ENCODE measurements at regions not wholly inside any gene's neighbourhood (a gene's known extent, or its start where the extent isn't known, plus 50 kb on each side); places are given as distances from the start of the nearest gene placed in this dataset.

DNA sequence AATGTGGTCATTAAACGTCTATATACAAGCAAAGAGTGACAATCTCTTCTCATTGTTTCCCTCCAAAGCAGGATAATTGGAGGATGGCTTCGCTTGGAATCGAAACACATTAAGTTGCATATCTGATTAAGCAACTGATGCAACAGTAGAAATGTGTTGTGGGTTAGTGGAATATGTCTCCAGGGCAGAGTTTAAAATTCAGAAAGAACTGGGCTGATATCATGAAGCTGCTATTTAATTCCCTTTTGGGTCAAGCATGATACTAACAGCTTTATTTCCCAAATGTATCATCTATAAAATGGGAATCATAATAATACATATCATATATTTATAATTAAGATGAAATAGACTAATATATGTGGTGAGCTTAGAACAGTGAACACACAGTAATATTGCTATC lies 1763.0 kb upstream of the C9orf72 start:
- no peaks in the 10 kb centered on the region for H3K27me3 ChIP-seq (ENCODE audit: control insufficient read depth in 3 of 3, insufficient read depth in 3 of 3, low read length in 3 of 3)
- no peaks in the 10 kb centered on the region for H3K36me3 ChIP-seq (ENCODE audit: control insufficient read depth in 3 of 3, insufficient read depth in 3 of 3, low read length in 3 of 3)
- H3K4me1 ChIP-seq (ENCODE audit: control insufficient read depth in 3 of 3, insufficient read depth in 3 of 3, low read length in 3 of 3), result no peaks in the 10 kb centered on the region
- no peak overlapping the region for H3K9ac ChIP-seq (ENCODE audit: low read depth in 1 of 3, low read length in 3 of 3)
- no peak overlapping the region for H3K27ac ChIP-seq (ENCODE audit: low read depth, low read length)
- H3K4me3 ChIP-seq (ENCODE audit: low read length in 3 of 3), result no peak overlapping the region
- no peaks in the 10 kb centered on the region for H3K9me3 ChIP-seq (ENCODE audit: control insufficient read depth in 3 of 3, low read length in 3 of 3)

- Histone ChIP-seq H3K4me3 (ENCODE audit: low read length in 3 of 3) (no peak overlapping the region), H3K9ac (ENCODE audit: low read depth in 1 of 3, low read length in 3 of 3) (no peak overlapping the region), H3K9me3 (ENCODE audit: control insufficient read depth in 3 of 3, low read length in 3 of 3) (no peaks in the 10 kb centered on the region), H3K4me1 (ENCODE audit: control insufficient read depth in 3 of 3, insufficient read depth in 3 of 3, low read length in 3 of 3) (no peaks in the 10 kb centered on the region), H3K27me3 (ENCODE audit: control insufficient read depth in 3 of 3, insufficient read depth in 3 of 3, low read length in 3 of 3) (no peaks in the 10 kb centered on the region), H3K36me3 (ENCODE audit: control insufficient read depth in 3 of 3, insufficient read depth in 3 of 3, low read length in 3 of 3) (no peaks in the 10 kb centered on the region), H3K27ac (ENCODE audit: low read depth, low read length) (no peak overlapping the region)
Measured at GRCh38 chr9:29339387-29339786, 1766.1 kb upstream of the C9orf72 start.

DNA sequence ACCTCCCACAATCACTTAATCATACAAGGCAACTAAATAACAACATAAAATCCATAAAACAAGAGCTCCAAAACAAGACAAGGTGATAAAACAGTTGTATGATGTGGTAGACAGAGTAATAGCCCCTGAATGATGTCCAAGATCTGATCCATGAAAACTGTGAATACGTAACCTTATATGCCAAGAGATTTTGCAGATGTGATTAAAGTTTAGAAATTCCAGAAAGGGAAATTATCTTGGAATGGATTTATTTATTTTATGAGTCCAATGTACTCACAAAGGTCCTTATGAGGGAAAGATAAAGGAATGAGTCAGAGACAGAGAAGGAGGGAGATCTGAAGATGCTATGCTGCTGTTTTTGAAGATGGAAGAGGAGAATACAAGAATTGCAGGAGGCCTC lies 1775.7 kb upstream of the C9orf72 start:
- H3K9ac ChIP-seq (ENCODE audit: low read depth in 1 of 3, low read length in 3 of 3), result no peak overlapping the region
- no peak overlapping the region for H3K4me3 ChIP-seq (ENCODE audit: low read length in 3 of 3)

DNA sequence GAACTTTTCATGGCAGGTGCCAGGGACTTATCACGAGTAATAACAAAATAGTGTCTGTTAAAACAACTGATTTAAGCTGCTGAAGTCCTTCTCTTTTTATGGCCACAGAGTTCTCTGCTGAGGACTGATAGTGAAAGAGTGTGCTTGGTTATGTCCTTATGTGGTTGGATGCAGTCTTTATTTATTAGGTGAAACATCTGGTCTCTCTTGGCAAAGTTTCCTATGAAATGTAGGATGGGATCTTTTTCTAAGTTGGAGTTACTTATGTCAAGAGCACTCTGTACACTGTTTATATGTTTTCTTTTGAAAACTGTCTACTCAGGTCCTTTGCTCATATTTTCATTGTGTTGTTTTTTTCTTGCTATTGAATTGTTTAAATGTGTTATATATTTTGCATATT lies 1816.1 kb upstream of the C9orf72 start:
- Histone ChIP-seq H3K4me3 (ENCODE audit: low read length in 3 of 3) (no peak overlapping the region), H3K27me3 (ENCODE audit: control insufficient read depth in 3 of 3, insufficient read depth in 3 of 3, low read length in 3 of 3) (no peaks in the 10 kb centered on the region), H3K27ac (ENCODE audit: low read depth, low read length) (no peak overlapping the region), H3K4me1 (ENCODE audit: control insufficient read depth in 3 of 3, insufficient read depth in 3 of 3, low read length in 3 of 3) (no peaks in the 10 kb centered on the region), H3K9ac (ENCODE audit: low read depth in 1 of 3, low read length in 3 of 3) (no peak overlapping the region), H3K9me3 (ENCODE audit: control insufficient read depth in 3 of 3, low read length in 3 of 3) (no peaks in the 10 kb centered on the region), H3K36me3 (ENCODE audit: control insufficient read depth in 3 of 3, insufficient read depth in 3 of 3, low read length in 3 of 3) (no peaks in the 10 kb centered on the region)

More for the DNA sequence above, 1775.7 kb upstream of the C9orf72 start:
- no peaks in the 10 kb centered on the region for H3K27me3 ChIP-seq (ENCODE audit: control insufficient read depth in 3 of 3, insufficient read depth in 3 of 3, low read length in 3 of 3)
- H3K27ac ChIP-seq (ENCODE audit: low read depth, low read length), result no peak overlapping the region
- no peaks in the 10 kb centered on the region for H3K9me3 ChIP-seq (ENCODE audit: control insufficient read depth in 3 of 3, low read length in 3 of 3)
- H3K36me3 ChIP-seq (ENCODE audit: control insufficient read depth in 3 of 3, insufficient read depth in 3 of 3, low read length in 3 of 3), result no peaks in the 10 kb centered on the region
- no peaks in the 10 kb centered on the region for H3K4me1 ChIP-seq (ENCODE audit: control insufficient read depth in 3 of 3, insufficient read depth in 3 of 3, low read length in 3 of 3)

- no peak overlapping the region for H3K27ac ChIP-seq (ENCODE audit: low read depth, low read length)
- H3K4me3 ChIP-seq (ENCODE audit: low read length in 3 of 3), result no peak overlapping the region
- no peaks in the 10 kb centered on the region for H3K27me3 ChIP-seq (ENCODE audit: control insufficient read depth in 3 of 3, insufficient read depth in 3 of 3, low read length in 3 of 3)
- no peak overlapping the region for H3K9ac ChIP-seq (ENCODE audit: low read depth in 1 of 3, low read length in 3 of 3)
- H3K36me3 ChIP-seq (ENCODE audit: control insufficient read depth in 3 of 3, insufficient read depth in 3 of 3, low read length in 3 of 3), result no peaks in the 10 kb centered on the region
- H3K9me3 ChIP-seq (ENCODE audit: control insufficient read depth in 3 of 3, low read length in 3 of 3), result no peaks in the 10 kb centered on the region
- no peaks in the 10 kb centered on the region for H3K4me1 ChIP-seq (ENCODE audit: control insufficient read depth in 3 of 3, insufficient read depth in 3 of 3, low read length in 3 of 3)
Measured at GRCh38 chr9:29390859-29391258, 1817.6 kb upstream of the C9orf72 start.

- Histone ChIP-seq H3K27ac (ENCODE audit: low read depth, low read length) (no peak overlapping the region), H3K4me1 (ENCODE audit: control insufficient read depth in 3 of 3, insufficient read depth in 3 of 3, low read length in 3 of 3) (no peaks in the 10 kb centered on the region), H3K36me3 (ENCODE audit: control insufficient read depth in 3 of 3, insufficient read depth in 3 of 3, low read length in 3 of 3) (no peaks in the 10 kb centered on the region), H3K27me3 (ENCODE audit: control insufficient read depth in 3 of 3, insufficient read depth in 3 of 3, low read length in 3 of 3) (no peaks in the 10 kb centered on the region), H3K9ac (ENCODE audit: low read depth in 1 of 3, low read length in 3 of 3) (no peak overlapping the region), H3K4me3 (ENCODE audit: low read length in 3 of 3) (no peak overlapping the region), H3K9me3 (ENCODE audit: control insufficient read depth in 3 of 3, low read length in 3 of 3) (no peaks in the 10 kb centered on the region)
Measured at GRCh38 chr9:29393064-29393463, 1819.8 kb upstream of the C9orf72 start.

DNA sequence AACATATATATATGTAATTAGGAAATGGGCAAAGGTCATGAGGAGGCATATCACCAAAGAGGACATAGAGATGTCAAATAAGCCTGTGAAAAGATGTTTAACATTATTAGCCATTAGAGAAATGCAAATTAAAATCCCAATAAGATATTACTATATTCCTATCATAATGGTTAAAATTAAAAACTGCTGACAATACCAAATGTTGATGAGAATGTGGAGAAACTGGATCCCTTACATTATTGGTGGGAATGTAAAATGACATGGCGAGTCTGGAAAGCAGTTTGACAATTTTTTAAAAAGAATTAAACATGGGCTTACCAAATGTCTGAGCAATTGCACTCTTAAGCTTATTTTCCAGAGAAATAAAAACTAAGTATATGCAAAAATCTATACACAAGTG lies 1821.6 kb upstream of the C9orf72 start:
- Histone ChIP-seq H3K9me3 (ENCODE audit: control insufficient read depth in 3 of 3, low read length in 3 of 3) (no peaks in the 10 kb centered on the region), H3K9ac (ENCODE audit: low read depth in 1 of 3, low read length in 3 of 3) (no peak overlapping the region), H3K36me3 (ENCODE audit: control insufficient read depth in 3 of 3, insufficient read depth in 3 of 3, low read length in 3 of 3) (no peaks in the 10 kb centered on the region), H3K4me3 (ENCODE audit: low read length in 3 of 3) (no peak overlapping the region), H3K4me1 (ENCODE audit: control insufficient read depth in 3 of 3, insufficient read depth in 3 of 3, low read length in 3 of 3) (no peaks in the 10 kb centered on the region), H3K27me3 (ENCODE audit: control insufficient read depth in 3 of 3, insufficient read depth in 3 of 3, low read length in 3 of 3) (no peaks in the 10 kb centered on the region), H3K27ac (ENCODE audit: low read depth, low read length) (no peak overlapping the region)

DNA sequence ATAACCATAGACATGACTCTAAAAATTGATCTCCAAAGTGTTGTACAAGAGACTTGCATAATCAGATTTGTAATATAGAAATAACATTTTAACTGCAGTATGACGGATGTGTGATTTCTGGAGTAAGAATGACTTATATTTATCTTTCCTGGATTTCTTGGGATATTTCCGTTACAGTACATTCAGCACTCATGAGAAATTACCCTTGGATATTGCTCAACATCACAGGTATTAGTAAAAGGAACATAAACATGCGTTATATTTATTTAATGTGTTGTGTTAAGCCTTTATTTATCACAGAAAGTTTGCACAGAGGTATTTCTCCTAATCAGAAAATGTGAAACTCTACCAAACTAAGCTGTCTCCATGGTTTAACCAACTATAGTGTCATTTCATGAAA lies 1823.9 kb upstream of the C9orf72 start:
- H3K4me3 ChIP-seq (ENCODE audit: low read length in 3 of 3), result no peak overlapping the region
- no peak overlapping the region for H3K27ac ChIP-seq (ENCODE audit: low read depth, low read length)
- H3K36me3 ChIP-seq (ENCODE audit: control insufficient read depth in 3 of 3, insufficient read depth in 3 of 3, low read length in 3 of 3), result no peaks in the 10 kb centered on the region
- H3K9me3 ChIP-seq (ENCODE audit: control insufficient read depth in 3 of 3, low read length in 3 of 3), result no peaks in the 10 kb centered on the region
- H3K27me3 ChIP-seq (ENCODE audit: control insufficient read depth in 3 of 3, insufficient read depth in 3 of 3, low read length in 3 of 3), result no peaks in the 10 kb centered on the region
- no peak overlapping the region for H3K9ac ChIP-seq (ENCODE audit: low read depth in 1 of 3, low read length in 3 of 3)
- H3K4me1 ChIP-seq (ENCODE audit: control insufficient read depth in 3 of 3, insufficient read depth in 3 of 3, low read length in 3 of 3), result no peaks in the 10 kb centered on the region

GRCh38 chr9:29416204-29416603 lies 1842.9 kb upstream of the C9orf72 start:
- H3K27ac ChIP-seq (ENCODE audit: low read depth, low read length), result no peak overlapping the region
- no peaks in the 10 kb centered on the region for H3K27me3 ChIP-seq (ENCODE audit: control insufficient read depth in 3 of 3, insufficient read depth in 3 of 3, low read length in 3 of 3)
- no peak overlapping the region for H3K9ac ChIP-seq (ENCODE audit: low read depth in 1 of 3, low read length in 3 of 3)
- no peaks in the 10 kb centered on the region for H3K36me3 ChIP-seq (ENCODE audit: control insufficient read depth in 3 of 3, insufficient read depth in 3 of 3, low read length in 3 of 3)
- no peaks in the 10 kb centered on the region for H3K9me3 ChIP-seq (ENCODE audit: control insufficient read depth in 3 of 3, low read length in 3 of 3)
- no peak overlapping the region for H3K4me3 ChIP-seq (ENCODE audit: low read length in 3 of 3)
- no peaks in the 10 kb centered on the region for H3K4me1 ChIP-seq (ENCODE audit: control insufficient read depth in 3 of 3, insufficient read depth in 3 of 3, low read length in 3 of 3)

DNA sequence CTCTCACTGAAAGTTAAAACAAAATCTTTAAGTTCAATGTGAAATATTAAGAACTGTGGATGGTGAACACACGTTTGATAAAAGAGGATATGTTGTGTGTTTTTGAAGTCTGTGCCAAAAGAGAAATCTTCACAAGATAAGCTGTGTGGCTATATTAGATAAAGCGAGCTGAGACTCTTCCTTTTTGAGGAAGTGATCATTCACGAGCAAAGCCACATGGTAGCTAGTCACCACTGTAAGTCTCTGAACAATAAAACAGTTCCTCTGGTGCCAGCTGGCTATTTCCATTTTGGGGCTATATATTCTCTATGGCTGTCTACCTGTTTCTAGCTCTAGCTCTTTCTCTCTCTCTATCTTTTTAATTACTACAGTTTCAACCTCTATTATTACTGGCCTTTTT lies 1849.2 kb upstream of the C9orf72 start:
- H3K36me3 ChIP-seq (ENCODE audit: control insufficient read depth in 3 of 3, insufficient read depth in 3 of 3, low read length in 3 of 3), result no peaks in the 10 kb centered on the region
- H3K9me3 ChIP-seq (ENCODE audit: control insufficient read depth in 3 of 3, low read length in 3 of 3), result no peaks in the 10 kb centered on the region
- no peak overlapping the region for H3K9ac ChIP-seq (ENCODE audit: low read depth in 1 of 3, low read length in 3 of 3)
- no peaks in the 10 kb centered on the region for H3K27me3 ChIP-seq (ENCODE audit: control insufficient read depth in 3 of 3, insufficient read depth in 3 of 3, low read length in 3 of 3)
- H3K4me1 ChIP-seq (ENCODE audit: control insufficient read depth in 3 of 3, insufficient read depth in 3 of 3, low read length in 3 of 3), result no peaks in the 10 kb centered on the region
- H3K27ac ChIP-seq (ENCODE audit: low read depth, low read length), result no peak overlapping the region
- H3K4me3 ChIP-seq (ENCODE audit: low read length in 3 of 3), result no peak overlapping the region

GRCh38 chr9:29432191-29432590 lies 1858.9 kb upstream of the C9orf72 start:
- H3K4me3 ChIP-seq (ENCODE audit: low read length in 3 of 3), result no peak overlapping the region
- H3K9me3 ChIP-seq (ENCODE audit: control insufficient read depth in 3 of 3, low read length in 3 of 3), result peaks cover 0 to 4% (median 0%) of the 10 kb centered on the region in 3 donors
- no peaks in the 10 kb centered on the region for H3K4me1 ChIP-seq (ENCODE audit: control insufficient read depth in 3 of 3, insufficient read depth in 3 of 3, low read length in 3 of 3)
- H3K36me3 ChIP-seq (ENCODE audit: control insufficient read depth in 3 of 3, insufficient read depth in 3 of 3, low read length in 3 of 3), result no peaks in the 10 kb centered on the region
- H3K27me3 ChIP-seq (ENCODE audit: control insufficient read depth in 3 of 3, insufficient read depth in 3 of 3, low read length in 3 of 3), result no peaks in the 10 kb centered on the region
- no peak overlapping the region for H3K9ac ChIP-seq (ENCODE audit: low read depth in 1 of 3, low read length in 3 of 3)
- no peak overlapping the region for H3K27ac ChIP-seq (ENCODE audit: low read depth, low read length)

Measured in skeletal muscle tissue (tissue), 3 donors.